Astrocyte of the cerebellum (primary cell): ENCODE measurements at regions not wholly inside any gene's neighbourhood (a gene's known extent, or its start where the extent isn't known, plus 50 kb on each side); places are given as distances from the start of the nearest gene placed in this dataset.
"Not testable (repeated sequence)": the region's sequence is repeated elsewhere in the genome, so short reads cannot be mapped to it uniquely, and the experiment has no call there.

ENCODE experiments used
- DNase-seq: peaks from one replicate; pipeline ENCODE4 v3.0.0-alpha.2; 2011; ENCODE audit warnings: low read depth
- H3K4me3 ChIP-seq: 2 replicates; pipeline ENCODE4 v1.5.1; 2011; ENCODE audit warnings: mild to moderate bottlenecking, low read depth, low read length, moderate library complexity
- CTCF ChIP-seq: IDR thresholded peaks from 2 replicates; pipeline ENCODE4 v1.5.1; 2012; ENCODE audit warnings: low read length, low read depth, moderate library complexity, mild to moderate bottlenecking; ENCODE audit errors: missing control alignments
- in situ Hi-C: cut with HindIII; loops from 2 replicates; pipeline ENCODE4 v1.10.0; 2017; ENCODE audit warnings: low sequenced_read_pairs

- H3K4me3 ChIP-seq = no peak overlapping the region
- no peak for TF ChIP-seq CTCF
- in situ Hi-C loops = no loop called here
- peak; percentile 24 for DNase-seq
These were observed 1189.0 kb upstream of the LRRN3 start for GRCh38 chr7:109901926-109902325.

DNA sequence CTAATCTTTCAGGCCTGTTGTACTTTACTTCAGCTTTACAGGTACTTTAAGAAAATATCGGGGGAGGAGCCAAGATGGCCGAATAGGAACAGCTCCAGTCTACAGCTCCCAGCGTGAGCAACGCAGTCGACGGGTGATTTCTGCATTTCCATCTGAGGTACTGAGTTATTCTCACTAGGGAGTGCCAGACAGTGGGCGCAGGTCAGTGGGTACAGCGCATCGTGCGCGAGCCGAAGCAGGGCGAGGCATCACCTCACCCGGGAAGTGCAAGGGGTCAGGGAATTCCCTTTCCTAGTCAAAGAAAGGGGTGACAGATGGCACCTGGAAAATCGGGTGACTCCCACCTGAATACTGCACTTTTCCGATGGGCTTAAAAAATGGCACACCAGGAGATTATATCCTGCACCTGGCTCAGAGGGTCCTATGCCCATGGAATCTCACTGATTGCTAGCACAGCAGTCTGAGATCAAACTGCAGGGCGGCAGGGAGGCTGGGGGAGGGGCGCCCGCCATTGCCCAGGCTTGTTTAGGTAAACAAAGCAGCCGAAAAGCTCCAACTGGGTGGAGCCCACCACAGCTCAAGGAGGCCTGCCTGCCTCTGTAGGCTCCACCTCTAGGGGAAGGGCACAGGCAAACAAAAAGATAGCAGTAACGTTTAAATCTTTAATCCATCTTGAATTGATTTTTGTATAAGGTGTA, 1185.4 kb upstream of the LRRN3 start:
- in situ Hi-C loops, H3K4me3 ChIP-seq, DNase-seq: not testable (repeated sequence)

DNA sequence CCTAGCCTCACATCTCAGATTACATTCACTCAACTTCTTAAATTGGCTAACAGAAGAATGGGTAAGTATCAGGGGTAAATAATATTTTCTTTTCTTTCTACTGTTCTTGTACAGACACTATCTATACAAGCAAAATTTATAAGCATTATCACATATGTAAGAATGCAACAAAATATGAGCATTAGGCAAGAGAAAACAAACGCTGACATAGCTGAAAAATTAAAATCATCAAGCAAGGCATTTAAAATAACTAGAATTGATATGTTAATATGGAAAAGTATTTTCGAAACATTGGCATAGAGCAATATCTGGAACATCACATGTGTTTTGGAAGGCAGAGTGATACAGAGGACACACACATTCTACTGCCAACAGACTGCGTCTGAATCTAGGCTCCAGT, 1175.3 kb upstream of the LRRN3 start:
- in situ Hi-C loops = no loop called here
- no peak overlapping the region for H3K4me3 ChIP-seq
- TF ChIP-seq CTCF = no peak
- no peak for DNase-seq

DNA sequence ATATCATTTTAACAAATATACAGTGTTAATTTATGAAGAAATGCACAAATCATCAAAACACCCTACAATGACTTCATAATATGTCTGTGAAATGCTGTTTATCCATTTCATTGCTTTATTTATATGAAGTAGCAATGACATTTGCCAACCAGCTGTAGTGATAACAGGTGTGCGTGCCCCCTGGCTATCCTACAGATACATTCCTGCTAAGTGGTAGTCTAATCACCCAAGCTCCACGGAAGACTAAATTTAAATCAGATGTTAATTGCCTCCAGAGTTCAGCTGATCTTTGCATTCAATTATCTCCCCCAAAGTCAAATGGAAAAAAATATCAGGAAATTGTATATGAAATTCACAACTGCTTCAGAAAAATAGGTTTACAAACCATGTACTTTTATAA, 1164.2 kb upstream of the LRRN3 start:
- no peak overlapping the region for H3K4me3 ChIP-seq
- DNase-seq = no peak
- TF ChIP-seq CTCF = no peak
- in situ Hi-C loops = no loop called here

DNA sequence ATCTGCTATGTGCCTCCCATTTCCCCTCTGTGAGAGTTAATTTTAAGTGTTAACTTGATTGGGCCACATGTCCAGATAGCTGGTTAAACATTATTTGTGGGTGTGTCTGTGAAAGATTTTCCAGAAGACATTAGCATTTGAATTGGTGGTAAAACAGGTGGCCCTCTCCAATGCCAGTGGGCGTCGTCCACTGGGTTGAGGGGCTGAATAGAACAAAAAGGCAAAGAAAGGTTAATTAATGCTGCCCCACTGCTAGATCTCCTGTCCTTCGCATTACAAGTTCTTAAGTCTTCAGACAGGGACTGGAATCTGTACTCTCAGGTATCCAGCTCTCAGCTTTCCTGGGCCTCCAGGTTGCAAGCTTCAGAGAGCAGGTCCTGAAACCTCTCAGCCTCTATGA, 1160.9 kb upstream of the LRRN3 start:
- TF ChIP-seq CTCF = no peak
- in situ Hi-C loops = no loop called here
- H3K4me3 ChIP-seq = no peak overlapping the region
- no peak for DNase-seq

DNA sequence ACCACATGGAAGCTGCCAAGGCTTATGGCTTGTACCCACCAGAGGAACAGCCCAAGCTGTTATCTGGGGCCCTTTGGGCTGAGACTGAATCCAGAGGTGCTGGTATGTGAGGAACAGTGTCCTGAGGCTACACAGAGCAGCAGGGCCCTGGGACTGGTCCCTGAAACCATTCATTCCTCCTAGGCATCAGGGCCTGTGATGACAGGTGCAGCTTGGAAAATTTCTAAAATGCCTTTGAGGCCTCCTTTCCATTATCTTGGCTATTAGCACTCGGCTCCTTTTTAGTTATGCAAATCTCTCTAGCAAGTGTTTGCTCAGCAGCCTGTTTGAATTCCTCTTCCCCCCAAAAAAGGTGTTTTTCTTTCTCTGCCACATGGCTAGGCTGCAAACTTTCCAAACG, 1151.7 kb upstream of the LRRN3 start:
- DNase-seq = no peak
- no peak overlapping the region for H3K4me3 ChIP-seq
- in situ Hi-C loops = no loop called here
- TF ChIP-seq CTCF = no peak

- DNase-seq = no peak
- no peak overlapping the region for H3K4me3 ChIP-seq
- in situ Hi-C loops = no loop called here
- TF ChIP-seq CTCF = no peak
These were observed 1145.0 kb upstream of the LRRN3 start for GRCh38 chr7:109945820-109946518.
